Hepatocyte (in vitro differentiated cells): ENCODE measurements at regions not wholly inside any gene's neighbourhood (a gene's known extent, or its start where the extent isn't known, plus 50 kb on each side); places are given as distances from the start of the nearest gene placed in this dataset.

Experiments used
- DNase-seq: peaks from one replicate; pipeline ENCODE4 v3.0.0-alpha.2; 2016; ENCODE audit warnings: low spot score
- H2AFZ ChIP-seq: fragments of 200-600 bp; sonication (generic); 2 replicates; pipeline ENCODE4 v1.6.0; 2016; ENCODE audit warnings: antibody characterized with exemption, mild to moderate bottlenecking
- H3K27ac ChIP-seq: fragments of 200-600 bp; sonication (generic); 2 replicates; pipeline ENCODE4 v1.5.1; 2016; ENCODE audit warnings: mild to moderate bottlenecking
- H3K27me3 ChIP-seq: fragments of 200-600 bp; sonication (generic); 2 replicates; pipeline ENCODE4 v1.6.1; 2016
- H3K36me3 ChIP-seq: fragments of 200-600 bp; sonication (generic); replicated peaks from 2 replicates; pipeline ENCODE4 v1.5.1; 2016; ENCODE audit warnings: low read depth; ENCODE audit not compliant: insufficient read depth
- H3K4me1 ChIP-seq: fragments of 200-600 bp; sonication (generic); 2 replicates; pipeline ENCODE4 v1.5.1; 2016; ENCODE audit warnings: mild to moderate bottlenecking, moderate library complexity; ENCODE audit not compliant: insufficient read depth
- H3K4me2 ChIP-seq: fragments of 200-600 bp; sonication (generic); 2 replicates; pipeline ENCODE4 v1.6.0; 2016
- H3K4me3 ChIP-seq: fragments of 200-600 bp; sonication (generic); 2 replicates; pipeline ENCODE4 v1.5.1; 2016; ENCODE audit warnings: mild to moderate bottlenecking
- H3K79me2 ChIP-seq: fragments of 200-600 bp; sonication (generic); 2 replicates; pipeline ENCODE4 v1.6.0; 2017; ENCODE audit warnings: mild to moderate bottlenecking
- H3K9me2 ChIP-seq: fragments of 200-600 bp; sonication (generic); replicated peaks from 2 replicates; pipeline ENCODE4 v1.6.0; 2017; ENCODE audit warnings: mild to moderate bottlenecking; ENCODE audit not compliant: insufficient read depth
- H3K9me3 ChIP-seq: fragments of 200-600 bp; sonication (generic); 2 replicates; pipeline ENCODE4 v1.5.1; 2016; ENCODE audit warnings: low read depth, mild to moderate bottlenecking
- H4K20me1 ChIP-seq: fragments of 200-600 bp; sonication (generic); 2 replicates; pipeline ENCODE4 v1.6.0; 2016; ENCODE audit warnings: mild to moderate bottlenecking; ENCODE audit not compliant: insufficient read depth, poor library complexity, severe bottlenecking
- CTCF ChIP-seq: fragments of 200-600 bp; sonication (generic); IDR thresholded peaks from 2 replicates; pipeline ENCODE4 v1.5.1; 2016; ENCODE audit warnings: antibody characterized with exemption, mild to moderate bottlenecking; ENCODE audit not compliant: poor library complexity
- EZH2 ChIP-seq: fragments of 200-600 bp; sonication (generic); IDR thresholded peaks from 2 replicates; pipeline ENCODE4 v1.6.1; 2016; ENCODE audit warnings: antibody characterized with exemption, mild to moderate bottlenecking, borderline replicate concordance
- EZH2phosphoT487 ChIP-seq: fragments of 200-600 bp; sonication (generic); IDR thresholded peaks from one replicate; pipeline ENCODE4 v1.6.1; 2018; ENCODE audit warnings: antibody characterized with exemption, mild to moderate bottlenecking, low read depth, moderate library complexity; ENCODE audit not compliant: unreplicated experiment, severe bottlenecking
- WGBS: methylation state at CpG from one replicate; pipeline ENCODE4 v1.1.6; 2016; ENCODE audit warnings: low lambda C conversion rate; ENCODE audit errors: missing lambda C conversion rate; 5-methylcytosine and 5-hydroxymethylcytosine counted together

- H3K27ac ChIP-seq, result no peak overlapping the region
- H3K27me3 ChIP-seq, result no peaks in the 10 kb centered on the region
- no peak overlapping the region for H3K4me2 ChIP-seq
- H3K36me3 ChIP-seq, result no peaks in the 10 kb centered on the region
- H3K4me1 ChIP-seq, result no peaks in the 10 kb centered on the region
- H3K9me2 ChIP-seq, result no peaks in the 10 kb centered on the region
- TF ChIP-seq EZH2 (no peak), CTCF (no peak), EZH2phosphoT487 (no peak)
- H3K9me3 ChIP-seq, result no peaks in the 10 kb centered on the region
- H3K4me3 ChIP-seq, result no peak overlapping the region
- WGBS, result 93% methylated on average over 1 of the region's 1 CpG
- DNase-seq, result no peak
- H4K20me1 ChIP-seq, result no peaks in the 10 kb centered on the region
- H2AFZ ChIP-seq, result no peak overlapping the region
- H3K79me2 ChIP-seq, result no peaks in the 10 kb centered on the region
Observed at GRCh38 chr17:5809056-5809455, 224.7 kb upstream of the NLRP1 start.

DNA sequence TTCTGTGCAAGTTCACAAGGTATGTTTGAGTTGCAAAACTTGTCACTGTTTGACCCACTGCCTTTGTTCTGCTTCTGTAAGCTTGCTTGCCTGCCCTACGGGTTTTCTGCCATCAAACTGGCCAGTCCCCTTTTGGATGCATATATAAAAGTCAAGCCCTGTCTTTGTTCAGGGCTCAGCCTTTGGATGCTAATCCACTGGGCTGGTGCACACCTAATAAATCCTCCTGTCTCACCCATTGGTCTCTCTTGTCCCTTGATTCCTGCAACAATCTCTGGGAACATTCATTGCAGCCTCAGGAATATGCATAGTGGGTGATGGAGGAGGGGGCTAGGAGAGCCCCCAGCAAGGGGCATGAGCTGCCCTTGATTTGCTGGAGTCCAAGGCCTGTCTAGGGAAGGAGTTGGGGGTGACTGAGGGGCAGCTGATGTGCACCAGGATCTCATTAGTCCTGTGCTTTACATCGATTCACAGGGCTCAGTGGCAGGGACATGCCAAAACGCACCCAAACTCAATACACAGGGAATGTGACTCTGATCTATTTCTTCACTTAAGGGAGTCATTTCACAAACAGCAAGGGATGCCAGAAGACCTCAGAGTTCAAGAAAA lies 225.4 kb upstream of the NLRP1 start:
- TF ChIP-seq EZH2phosphoT487 (no peak), CTCF (no peak), EZH2 (no peak)
- Histone ChIP-seq H3K4me2 (no peak overlapping the region), H2AFZ (no peak overlapping the region), H4K20me1 (no peaks in the 10 kb centered on the region), H3K9me3 (no peaks in the 10 kb centered on the region), H3K79me2 (no peaks in the 10 kb centered on the region), H3K27me3 (no peaks in the 10 kb centered on the region), H3K4me3 (no peak overlapping the region), H3K4me1 (no peaks in the 10 kb centered on the region), H3K36me3 (no peaks in the 10 kb centered on the region), H3K27ac (no peak overlapping the region), H3K9me2 (no peaks in the 10 kb centered on the region)
- 74% methylated on average over 3 of the region's 3 CpGs for WGBS
- DNase-seq, result no peak

- H3K79me2 ChIP-seq, result no peaks in the 10 kb centered on the region
- H3K4me2 ChIP-seq, result no peak overlapping the region
- 93% methylated on average over 5 of the region's 5 CpGs for WGBS
- no peak overlapping the region for H2AFZ ChIP-seq
- no peaks in the 10 kb centered on the region for H3K4me1 ChIP-seq
- no peak overlapping the region for H3K27ac ChIP-seq
- no peaks in the 10 kb centered on the region for H3K27me3 ChIP-seq
- no peaks in the 10 kb centered on the region for H3K36me3 ChIP-seq
- no peaks in the 10 kb centered on the region for H3K9me3 ChIP-seq
- no peak for DNase-seq
- H4K20me1 ChIP-seq, result no peaks in the 10 kb centered on the region
- H3K9me2 ChIP-seq, result no peaks in the 10 kb centered on the region
- no peak overlapping the region for H3K4me3 ChIP-seq
- TF ChIP-seq CTCF, result no peak
- no peak for TF ChIP-seq EZH2phosphoT487
- no peak for TF ChIP-seq EZH2
Observed at GRCh38 chr17:5812590-5812989, 228.3 kb upstream of the NLRP1 start.
